Epithelial cell of proximal tubule (primary cell): ENCODE measurements at regions not wholly inside any gene's neighbourhood (a gene's known extent, or its start where the extent isn't known, plus 50 kb on each side); places are given as distances from the start of the nearest gene placed in this dataset.
A peak's percentile ranks its signal among the peaks of the same experiment; 100 is the strongest.
"Not testable (repeated sequence)": the region's sequence is repeated elsewhere in the genome, so short reads cannot be mapped to it uniquely, and the experiment has no call there.

ENCODE experiments used
- DNase-seq: peaks from one replicate; pipeline ENCODE4 v3.0.0-alpha.2; 2011; ENCODE audit warnings: low read depth
- H3K4me3 ChIP-seq: 2 replicates; pipeline ENCODE4 v1.5.1; 2011; ENCODE audit warnings: low read depth, mild to moderate bottlenecking, low read length
- TF ChIP-seq, protein P1 (sequence below): conservative IDR thresholded peaks from 2 replicates; pipeline ENCODE4 v1.5.1; 2012; ENCODE audit warnings: low read depth, mild to moderate bottlenecking, low read length

DNA sequence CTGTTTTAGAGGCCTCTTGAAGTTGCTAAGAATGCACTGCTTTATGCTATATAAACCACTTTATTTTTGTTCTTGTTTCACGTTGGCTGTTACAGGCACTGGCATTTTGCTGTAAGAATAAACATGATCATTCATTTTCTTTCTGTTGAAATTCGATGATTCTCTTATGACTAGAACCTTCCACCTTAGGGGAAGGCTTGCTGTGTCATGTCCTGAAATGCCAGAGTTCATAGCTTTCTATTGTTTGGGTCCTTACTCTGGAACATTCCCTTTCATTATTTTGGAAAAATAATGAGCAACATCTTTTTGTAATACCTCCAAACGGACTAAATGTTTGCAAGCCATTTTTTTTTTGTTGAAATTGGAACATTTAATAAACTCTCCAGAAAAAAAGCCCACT lies 495.1 kb upstream of the POT1 start:
- no peak for DNase-seq
- no peak overlapping the region for H3K4me3 ChIP-seq
- TF ChIP-seq, protein P1, sequence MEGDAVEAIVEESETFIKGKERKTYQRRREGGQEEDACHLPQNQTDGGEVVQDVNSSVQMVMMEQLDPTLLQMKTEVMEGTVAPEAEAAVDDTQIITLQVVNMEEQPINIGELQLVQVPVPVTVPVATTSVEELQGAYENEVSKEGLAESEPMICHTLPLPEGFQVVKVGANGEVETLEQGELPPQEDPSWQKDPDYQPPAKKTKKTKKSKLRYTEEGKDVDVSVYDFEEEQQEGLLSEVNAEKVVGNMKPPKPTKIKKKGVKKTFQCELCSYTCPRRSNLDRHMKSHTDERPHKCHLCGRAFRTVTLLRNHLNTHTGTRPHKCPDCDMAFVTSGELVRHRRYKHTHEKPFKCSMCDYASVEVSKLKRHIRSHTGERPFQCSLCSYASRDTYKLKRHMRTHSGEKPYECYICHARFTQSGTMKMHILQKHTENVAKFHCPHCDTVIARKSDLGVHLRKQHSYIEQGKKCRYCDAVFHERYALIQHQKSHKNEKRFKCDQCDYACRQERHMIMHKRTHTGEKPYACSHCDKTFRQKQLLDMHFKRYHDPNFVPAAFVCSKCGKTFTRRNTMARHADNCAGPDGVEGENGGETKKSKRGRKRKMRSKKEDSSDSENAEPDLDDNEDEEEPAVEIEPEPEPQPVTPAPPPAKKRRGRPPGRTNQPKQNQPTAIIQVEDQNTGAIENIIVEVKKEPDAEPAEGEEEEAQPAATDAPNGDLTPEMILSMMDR = no peak

DNA sequence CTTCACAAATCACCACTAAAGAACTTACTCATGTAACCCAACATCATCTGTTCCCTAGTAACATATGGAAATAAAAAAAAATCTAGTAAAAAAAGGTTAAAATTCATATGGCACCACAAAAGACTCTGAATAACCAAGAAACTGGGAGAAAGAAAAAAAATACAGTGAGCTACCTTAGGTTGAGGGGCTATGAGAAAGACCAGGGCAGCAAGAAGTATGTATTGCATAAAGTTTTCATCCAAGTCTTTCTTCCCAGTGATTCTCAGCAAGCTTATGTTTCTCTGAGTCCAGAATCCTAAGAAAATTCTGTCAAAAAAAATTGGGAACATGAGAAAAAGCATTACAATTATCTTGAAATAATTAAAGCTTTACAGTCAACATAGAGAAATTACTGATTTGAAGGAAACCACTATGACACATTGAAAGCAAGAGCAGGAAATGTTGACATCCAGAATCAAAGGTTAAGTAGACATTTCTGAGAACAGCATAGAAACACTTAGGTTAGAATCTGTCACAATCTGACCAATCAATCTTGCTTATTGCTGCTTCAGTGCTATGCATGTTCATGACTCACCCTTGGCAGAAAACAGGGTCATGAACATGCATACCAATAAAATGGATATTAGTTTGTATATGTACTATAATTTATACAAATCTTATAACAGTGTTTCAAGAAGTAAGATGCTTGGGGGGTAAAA lies 494.0 kb upstream of the POT1 start:
- peak; percentile 59 for DNase-seq
- TF ChIP-seq, protein P1 = no peak
- no peak overlapping the region for H3K4me3 ChIP-seq

DNA sequence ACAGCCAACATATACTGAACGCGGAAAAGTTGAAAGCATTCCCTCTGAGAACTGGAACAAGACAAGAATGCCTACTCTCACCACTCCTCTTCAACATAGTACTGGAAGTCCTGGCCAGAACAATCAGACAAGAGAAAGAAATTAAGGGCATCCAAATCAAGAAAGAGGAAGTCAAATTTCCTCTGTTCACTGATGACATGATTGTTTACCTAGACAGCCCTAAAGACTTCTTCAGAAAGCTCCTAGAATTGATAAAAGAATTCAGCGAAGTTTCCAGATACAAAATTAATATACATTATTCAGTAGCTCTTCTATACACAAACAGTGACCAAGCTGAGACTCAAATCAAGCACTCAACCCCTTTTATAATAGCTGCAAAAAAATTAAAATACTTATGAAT lies 491.8 kb upstream of the POT1 start:
- H3K4me3 ChIP-seq, DNase-seq: not testable (repeated sequence)

DNA sequence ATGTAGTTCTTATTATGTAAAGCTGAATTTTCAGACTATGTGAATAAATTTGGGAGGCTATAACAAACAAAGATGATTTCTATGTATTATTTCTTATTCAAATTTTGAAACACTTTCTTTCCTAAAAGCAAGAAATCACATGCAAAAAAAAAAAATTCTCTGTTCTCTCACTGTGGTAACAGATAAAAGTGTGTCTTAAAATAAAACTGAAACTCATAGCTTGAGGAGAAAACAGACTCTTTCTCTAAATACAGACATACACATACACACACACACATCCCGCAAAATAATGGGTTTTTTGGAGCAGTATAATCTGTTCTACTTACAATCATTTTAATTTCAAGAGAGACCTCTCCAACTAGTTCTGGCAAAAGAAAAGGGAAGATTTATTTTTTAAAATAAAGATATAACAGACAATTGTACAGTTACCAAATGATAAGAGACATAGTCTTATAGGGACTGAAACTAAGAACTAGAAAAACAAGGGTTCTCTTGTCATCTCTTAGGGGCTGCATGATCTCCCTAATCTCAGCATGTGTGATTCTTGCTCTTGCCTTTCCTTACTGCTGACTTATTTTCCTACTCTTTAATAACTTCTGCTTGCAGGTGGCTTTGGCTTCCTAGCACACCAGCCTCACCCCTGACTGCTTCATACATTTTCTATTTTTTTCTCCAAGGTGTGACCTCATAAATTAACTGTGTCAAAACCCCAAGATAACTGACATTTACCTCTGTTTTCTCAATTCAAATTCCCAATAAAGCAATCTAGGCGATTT lies 483.5 kb upstream of the POT1 start:
- no peak overlapping the region for H3K4me3 ChIP-seq
- DNase-seq = no peak
- TF ChIP-seq, protein P1 = no peak

DNA sequence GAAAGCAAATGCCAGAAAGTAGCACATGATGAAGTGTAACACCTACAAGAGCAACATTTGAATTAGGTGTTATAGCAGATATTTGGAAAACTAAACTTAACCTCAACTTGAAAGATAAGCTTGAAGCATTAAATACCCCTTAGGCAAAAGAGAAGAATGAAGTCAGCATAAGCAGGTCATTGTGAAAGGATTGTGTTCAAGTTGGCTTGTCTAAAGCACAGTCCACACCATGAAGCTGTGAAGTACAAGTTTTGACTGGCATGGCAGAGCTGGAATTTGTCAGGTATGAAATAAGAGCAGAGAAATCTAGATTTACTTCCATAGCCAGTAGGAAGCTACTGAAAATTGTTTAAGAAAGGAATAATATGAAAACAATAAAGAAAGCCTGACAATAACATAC lies 480.3 kb upstream of the POT1 start:
- H3K4me3 ChIP-seq = no peak overlapping the region
- TF ChIP-seq, protein P1 = no peak
- no peak for DNase-seq

DNA sequence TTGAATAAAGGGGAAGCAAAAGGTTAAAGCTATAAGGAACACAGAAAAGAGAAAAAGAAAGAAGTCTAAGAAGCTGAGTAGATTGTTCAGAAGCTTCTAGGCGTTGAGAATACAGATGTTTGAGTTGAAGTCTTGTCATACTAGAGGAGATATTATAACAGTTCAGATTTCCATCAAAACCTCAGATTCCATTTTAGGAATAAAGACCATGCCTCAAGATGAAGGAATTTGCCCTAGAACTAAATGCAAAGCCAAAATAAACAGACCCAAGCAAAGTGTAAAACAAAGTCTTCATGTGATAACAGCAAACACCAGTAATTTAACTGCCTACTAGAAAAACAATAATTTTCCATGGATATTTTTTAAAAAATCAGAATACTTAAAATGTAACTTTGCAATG lies 476.5 kb upstream of the POT1 start:
- H3K4me3 ChIP-seq = no peak overlapping the region
- TF ChIP-seq, protein P1 = no peak
- DNase-seq = no peak

DNA sequence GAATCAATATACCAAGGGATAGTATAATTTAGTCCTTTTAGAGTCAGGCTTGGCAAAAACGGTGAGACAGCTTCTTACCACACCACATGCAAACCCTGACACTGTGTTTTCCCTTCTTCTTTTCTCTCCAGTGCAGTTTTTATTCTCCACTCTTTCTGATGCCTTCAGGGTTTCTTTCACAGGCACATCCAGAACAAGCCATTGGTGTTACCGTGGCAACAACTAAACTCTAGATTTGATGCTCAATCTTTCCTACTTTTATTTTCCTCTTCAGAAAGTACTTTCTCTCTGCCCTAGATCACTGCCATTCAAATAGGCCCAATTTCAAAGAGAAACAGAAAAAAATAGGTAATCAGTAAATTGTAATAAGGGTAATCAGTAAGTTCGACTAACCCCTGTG lies 469.8 kb upstream of the POT1 start:
- DNase-seq = no peak
- no peak overlapping the region for H3K4me3 ChIP-seq
- TF ChIP-seq, protein P1 = no peak
